Stomach (tissue), 4 donors: ENCODE measurements at regions not wholly inside any gene's neighbourhood (a gene's known extent, or its start where the extent isn't known, plus 50 kb on each side); places are given as distances from the start of the nearest gene placed in this dataset.

ENCODE experiments used
- EP300 ChIP-seq: sonication (generic); formaldehyde crosslinking; IDR thresholded peaks from one replicate; pipeline ENCODE4 v1.6.1; 2017; ENCODE audit warnings: antibody characterized with exemption
- POLR2AphosphoS5 ChIP-seq, 3 donors: sonication (generic); formaldehyde crosslinking; IDR thresholded peaks; one replicate each; pipeline ENCODE4 v1.6.1; 2016; ENCODE audit warnings: antibody characterized with exemption in 3 of 3
- TF ChIP-seq, protein P1 (sequence below), 7 experiments: fragments of 450-650 bp in 4 of 7; fragments of 200-600 bp in 3 of 7; sonication (generic) in 3 of 7; IDR thresholded peaks; one replicate each; pipeline ENCODE4 v1.5.1; 2016 to 2019; ENCODE audit warnings: antibody characterized with exemption in 7 of 7, control low read depth in 2 of 7, mild to moderate bottlenecking in 1 of 7

- TF ChIP-seq, protein P1, sequence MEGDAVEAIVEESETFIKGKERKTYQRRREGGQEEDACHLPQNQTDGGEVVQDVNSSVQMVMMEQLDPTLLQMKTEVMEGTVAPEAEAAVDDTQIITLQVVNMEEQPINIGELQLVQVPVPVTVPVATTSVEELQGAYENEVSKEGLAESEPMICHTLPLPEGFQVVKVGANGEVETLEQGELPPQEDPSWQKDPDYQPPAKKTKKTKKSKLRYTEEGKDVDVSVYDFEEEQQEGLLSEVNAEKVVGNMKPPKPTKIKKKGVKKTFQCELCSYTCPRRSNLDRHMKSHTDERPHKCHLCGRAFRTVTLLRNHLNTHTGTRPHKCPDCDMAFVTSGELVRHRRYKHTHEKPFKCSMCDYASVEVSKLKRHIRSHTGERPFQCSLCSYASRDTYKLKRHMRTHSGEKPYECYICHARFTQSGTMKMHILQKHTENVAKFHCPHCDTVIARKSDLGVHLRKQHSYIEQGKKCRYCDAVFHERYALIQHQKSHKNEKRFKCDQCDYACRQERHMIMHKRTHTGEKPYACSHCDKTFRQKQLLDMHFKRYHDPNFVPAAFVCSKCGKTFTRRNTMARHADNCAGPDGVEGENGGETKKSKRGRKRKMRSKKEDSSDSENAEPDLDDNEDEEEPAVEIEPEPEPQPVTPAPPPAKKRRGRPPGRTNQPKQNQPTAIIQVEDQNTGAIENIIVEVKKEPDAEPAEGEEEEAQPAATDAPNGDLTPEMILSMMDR (IDR thresholded peaks at IDR 0.05), result no peak
- TF ChIP-seq POLR2AphosphoS5 (IDR thresholded peaks at IDR 0.05), result no peak
- TF ChIP-seq EP300, result no peak
Measured at GRCh38 chrX:140391313-140391712, 113.6 kb downstream of the SOX3 start.
